CD1c-positive myeloid dendritic cell (primary cell): ENCODE measurements at regions not wholly inside any gene's neighbourhood (a gene's known extent, or its start where the extent isn't known, plus 50 kb on each side); places are given as distances from the start of the nearest gene placed in this dataset.

Source experiments
- DNase-seq: peaks from one replicate; pipeline ENCODE4 v3.0.0-alpha.2; 2016; ENCODE audit errors: extremely low spot score

DNA sequence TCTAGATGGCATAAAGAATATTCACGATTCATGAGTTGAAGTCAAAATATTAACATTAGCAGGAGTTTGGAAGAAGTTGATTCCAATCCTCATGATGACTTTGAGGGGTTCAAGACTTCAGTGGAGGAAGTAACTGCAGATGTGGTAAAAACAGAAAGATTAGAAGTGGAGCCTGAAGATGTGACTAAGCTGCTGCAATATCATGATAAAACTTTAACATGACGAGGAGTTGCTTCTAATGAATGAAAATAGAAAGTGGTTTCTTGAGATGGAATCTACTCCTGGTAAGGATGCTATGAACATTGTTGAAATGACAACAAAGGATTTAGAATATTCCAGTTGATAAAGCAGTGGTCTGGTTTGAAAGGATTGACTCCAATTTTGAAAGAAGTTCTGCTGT lies 70.1 kb upstream of the TMLHE start:
- no peak for DNase-seq

DNA sequence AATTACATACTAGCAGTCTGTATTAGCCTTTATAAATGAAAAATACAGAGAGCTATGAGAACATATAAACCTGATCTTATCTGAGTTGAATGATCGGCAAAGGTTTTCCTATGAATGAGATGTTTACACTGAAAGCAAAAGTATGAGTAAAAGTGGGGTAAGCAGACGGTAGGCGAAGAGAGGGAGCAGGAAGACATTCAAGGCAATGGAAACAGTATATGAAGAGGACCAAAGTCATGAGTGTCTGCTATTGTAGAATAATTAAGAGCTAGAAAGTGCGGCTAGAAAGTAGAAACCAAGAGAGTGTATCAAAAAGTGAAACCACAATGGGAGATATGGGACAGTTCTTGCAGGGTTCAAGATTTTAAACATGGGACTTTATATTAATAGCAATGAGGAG lies 67.0 kb upstream of the TMLHE start:
- no peak for DNase-seq

DNA sequence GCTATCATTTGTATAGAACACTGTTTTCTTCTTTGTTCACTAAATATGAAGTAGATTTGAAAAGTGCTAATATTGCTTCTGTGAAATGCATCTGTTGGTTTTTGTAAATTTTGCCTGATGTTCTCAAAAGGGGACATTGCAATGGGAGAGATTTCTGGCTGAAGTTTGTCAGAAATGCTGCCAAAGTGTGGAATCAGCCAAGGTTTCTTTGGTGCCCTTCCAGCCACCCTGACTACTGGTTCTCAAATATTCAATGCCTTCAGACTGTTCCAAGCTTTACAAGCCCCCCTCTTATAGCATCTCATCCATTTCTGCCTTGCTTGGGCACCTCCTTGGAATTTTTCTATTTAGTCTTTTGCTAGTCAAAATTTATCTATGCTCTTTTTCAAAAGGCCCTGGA lies 60.6 kb upstream of the TMLHE start:
- DNase-seq: no peak

DNA sequence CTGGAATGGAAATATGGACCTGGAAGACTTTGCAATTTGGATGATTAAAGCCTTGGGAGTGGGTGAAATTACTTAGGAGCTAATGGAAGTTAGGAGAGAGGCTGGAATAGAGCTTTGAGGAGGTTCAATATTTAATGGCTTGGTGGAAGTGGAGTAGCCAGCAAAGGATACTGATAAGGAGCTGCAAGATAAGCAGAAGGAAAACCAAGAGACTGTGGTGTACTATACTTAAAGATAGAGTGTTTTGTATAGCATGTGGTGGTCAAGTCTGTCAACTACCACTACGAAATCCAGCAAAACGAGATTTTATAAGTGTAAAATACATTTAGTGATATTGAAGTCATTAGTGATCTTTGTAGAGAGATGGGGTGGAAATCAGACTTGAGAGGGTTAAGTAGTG lies 54.0 kb upstream of the TMLHE start:
- no peak for DNase-seq
